Fibroblast of pulmonary artery (primary cell): ENCODE measurements at regions not wholly inside any gene's neighbourhood (a gene's known extent, or its start where the extent isn't known, plus 50 kb on each side); places are given as distances from the start of the nearest gene placed in this dataset.
"Not testable (repeated sequence)": the region's sequence is repeated elsewhere in the genome, so short reads cannot be mapped to it uniquely, and the experiment has no call there.

Source experiments
- DNase-seq: peaks from one replicate; pipeline ENCODE4 v3.0.0-alpha.2; 2010; ENCODE audit warnings: low read depth
- H3K4me3 ChIP-seq: replicated peaks from 2 replicates; pipeline ENCODE4 v1.5.1; 2011; ENCODE audit warnings: low read depth, mild to moderate bottlenecking, control low read depth, low read length, moderate library complexity
- TF ChIP-seq, protein P1 (sequence below): IDR thresholded peaks from 2 replicates; pipeline ENCODE4 v1.5.1; 2011; ENCODE audit warnings: mild to moderate bottlenecking, control low read depth, low read length, inconsistent platforms; ENCODE audit errors: missing control alignments

DNA sequence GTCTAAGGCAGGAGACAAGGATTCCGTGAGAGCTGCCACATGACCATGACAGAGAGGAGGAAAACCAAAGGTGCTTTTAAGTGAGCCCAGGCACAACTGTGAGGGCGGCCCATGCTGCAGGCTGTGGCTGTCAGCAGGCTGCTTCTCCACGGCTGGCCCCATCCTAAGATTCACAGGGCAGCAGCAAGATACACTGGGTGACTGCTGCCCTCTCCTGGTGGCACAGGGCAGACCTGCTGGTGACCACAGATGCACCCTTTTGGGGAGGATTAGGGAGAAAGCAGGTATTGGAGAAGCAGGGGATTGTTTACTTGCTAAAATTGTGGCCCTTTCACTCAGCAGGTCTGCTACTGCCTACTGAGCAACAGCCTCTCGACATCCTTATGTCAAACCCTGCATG, 125.4 kb upstream of the ALDH3B2 start:
- H3K4me3 ChIP-seq, DNase-seq: not testable (repeated sequence)
- TF ChIP-seq, protein P1, sequence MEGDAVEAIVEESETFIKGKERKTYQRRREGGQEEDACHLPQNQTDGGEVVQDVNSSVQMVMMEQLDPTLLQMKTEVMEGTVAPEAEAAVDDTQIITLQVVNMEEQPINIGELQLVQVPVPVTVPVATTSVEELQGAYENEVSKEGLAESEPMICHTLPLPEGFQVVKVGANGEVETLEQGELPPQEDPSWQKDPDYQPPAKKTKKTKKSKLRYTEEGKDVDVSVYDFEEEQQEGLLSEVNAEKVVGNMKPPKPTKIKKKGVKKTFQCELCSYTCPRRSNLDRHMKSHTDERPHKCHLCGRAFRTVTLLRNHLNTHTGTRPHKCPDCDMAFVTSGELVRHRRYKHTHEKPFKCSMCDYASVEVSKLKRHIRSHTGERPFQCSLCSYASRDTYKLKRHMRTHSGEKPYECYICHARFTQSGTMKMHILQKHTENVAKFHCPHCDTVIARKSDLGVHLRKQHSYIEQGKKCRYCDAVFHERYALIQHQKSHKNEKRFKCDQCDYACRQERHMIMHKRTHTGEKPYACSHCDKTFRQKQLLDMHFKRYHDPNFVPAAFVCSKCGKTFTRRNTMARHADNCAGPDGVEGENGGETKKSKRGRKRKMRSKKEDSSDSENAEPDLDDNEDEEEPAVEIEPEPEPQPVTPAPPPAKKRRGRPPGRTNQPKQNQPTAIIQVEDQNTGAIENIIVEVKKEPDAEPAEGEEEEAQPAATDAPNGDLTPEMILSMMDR, result peak; percentile 34

DNA sequence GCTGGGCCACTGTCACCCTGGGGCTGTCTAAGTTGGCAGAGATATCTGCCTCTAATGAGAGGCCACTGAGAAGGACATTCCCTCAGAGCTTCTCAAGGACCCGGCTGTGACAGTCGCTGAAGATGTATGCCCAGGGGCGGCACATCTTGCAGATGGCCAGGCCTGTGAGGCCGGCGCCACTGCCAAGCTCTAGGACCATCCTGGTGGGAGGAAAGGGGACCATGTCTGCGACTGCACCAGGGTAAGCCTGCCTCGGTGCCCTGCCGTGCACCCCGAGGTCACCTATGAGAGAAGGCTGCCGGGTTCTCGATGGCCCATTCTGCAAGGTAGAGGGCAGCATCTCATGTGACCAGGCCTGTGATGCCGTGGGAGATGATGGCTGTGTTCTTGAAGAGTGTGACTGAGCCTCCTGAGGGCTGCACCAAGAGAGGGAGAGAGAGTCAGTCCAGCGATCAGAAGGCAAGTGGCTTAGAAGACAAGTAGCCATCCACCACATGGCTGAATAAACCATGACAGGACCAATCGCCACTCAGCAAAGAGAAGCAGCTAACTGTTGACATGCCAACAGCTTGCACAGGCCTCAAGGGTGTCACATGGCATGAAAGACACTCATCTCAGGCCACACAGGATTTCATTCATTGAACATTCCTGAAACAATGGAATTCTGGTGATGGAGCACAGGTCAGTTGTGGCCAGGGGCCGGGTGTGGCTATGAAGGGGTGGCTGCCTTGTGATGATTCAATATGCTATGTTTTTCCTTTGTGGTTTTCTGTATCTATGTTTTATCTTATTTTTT, 123.5 kb upstream of the ALDH3B2 start:
- not testable (repeated sequence) for H3K4me3 ChIP-seq
- DNase-seq, result peak; percentile 14

DNA sequence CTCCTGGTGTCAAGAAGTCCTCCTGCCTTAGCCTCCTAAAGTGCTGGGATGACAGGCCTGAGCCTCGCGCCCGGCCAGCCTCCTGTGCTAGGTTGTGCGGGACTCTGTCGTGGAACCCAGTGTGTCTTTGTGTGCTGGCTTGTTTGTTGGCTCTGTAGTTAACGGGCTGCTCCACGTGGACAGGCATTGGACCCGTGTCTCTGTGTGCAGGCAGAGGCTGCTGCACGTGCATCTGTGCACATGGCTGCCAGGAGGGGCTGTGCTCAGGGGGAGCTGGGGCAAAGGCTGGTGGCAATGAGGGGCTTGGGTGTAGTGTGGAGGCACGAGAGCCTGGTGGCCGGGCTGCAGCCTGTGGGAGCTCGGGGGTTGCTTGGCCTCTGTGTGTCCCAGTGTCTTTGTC, 121.3 kb upstream of the ALDH3B2 start:
- TF ChIP-seq, protein P1, result no peak
- H3K4me3 ChIP-seq, result no peak overlapping the region
- no peak for DNase-seq

DNA sequence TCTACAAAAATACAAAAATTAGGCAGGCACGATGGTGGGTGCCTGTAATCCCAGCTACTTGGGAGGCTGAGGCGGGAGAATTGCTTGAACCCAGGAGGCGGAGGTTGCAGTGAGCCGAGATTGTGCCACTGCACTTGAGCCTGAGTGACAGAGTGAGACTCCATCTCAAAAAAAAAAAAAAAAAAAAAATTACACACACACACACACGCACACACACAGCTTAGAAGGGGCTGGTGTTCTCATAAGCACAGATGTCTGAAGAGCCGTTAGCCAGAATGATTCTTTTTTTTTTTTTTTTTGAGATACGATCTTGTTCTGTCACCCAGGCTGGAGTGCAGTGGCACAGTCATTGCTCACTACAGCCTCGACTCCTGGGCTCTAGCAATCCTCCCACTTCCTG, 119.3 kb upstream of the ALDH3B2 start:
- not testable (repeated sequence) for H3K4me3 ChIP-seq, DNase-seq

DNA sequence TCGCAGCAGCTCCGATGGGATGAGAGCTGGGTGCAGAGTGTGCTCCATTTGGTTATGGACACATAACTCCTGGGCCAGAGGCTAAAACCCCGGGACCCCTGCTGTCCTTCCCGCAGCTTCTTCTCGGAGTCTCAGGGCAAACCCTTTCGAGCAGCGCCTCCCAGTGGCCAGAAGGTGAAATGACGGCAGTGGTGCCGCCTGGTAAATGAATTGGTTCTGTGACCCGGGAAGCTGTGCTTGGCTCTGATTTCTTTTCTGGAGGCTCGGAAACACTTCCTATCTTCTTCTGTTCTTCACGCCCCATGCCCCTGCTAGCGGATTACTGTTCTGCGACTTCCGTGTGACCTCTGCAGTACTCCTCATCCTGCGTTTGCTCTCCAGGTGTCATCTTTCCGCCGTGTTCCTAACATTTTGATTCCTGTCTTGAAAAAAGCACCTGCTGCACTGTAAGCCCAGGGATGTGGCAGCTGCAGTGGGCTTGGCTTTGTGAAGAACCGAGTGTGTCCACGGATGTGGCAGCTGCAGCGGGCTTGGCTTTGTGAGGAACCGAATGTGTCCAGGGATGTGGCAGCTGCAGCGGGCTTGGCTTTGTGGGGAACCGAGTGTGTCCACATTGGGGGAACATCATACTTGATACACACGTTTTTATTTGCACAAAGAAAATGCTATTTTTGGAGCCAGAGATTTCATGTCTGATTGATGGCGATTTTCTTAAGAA, 118.0 kb upstream of the ALDH3B2 start:
- not testable (repeated sequence) for H3K4me3 ChIP-seq, DNase-seq
- TF ChIP-seq, protein P1, result peak; percentile 39

DNA sequence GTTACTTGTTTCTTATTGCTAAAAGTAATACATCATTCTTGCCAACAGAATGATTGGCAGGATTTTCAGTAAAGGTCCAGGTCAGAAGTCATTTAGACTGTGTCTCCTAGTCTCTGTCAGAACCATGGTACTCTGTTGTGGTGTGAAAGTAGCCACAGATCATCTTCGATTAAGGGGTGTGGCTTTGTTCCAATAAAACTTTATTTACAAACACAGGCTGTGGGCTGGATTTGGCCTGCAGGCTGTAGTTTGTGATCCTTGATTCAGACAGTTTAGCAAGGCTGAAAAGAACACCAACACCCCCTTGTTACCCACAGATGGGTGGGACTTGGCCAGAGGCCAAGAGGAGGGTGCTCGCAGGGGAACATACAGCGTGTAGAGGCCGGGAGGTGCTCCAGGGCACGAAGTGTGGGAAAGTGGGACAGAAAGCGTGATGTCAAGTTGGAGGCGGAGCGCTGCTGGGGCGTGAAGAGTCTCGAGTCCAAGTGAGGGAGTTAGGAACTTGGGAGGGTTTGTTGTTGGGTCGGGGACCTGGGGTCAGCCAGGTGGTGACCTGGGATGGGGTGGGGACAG, 117.3 kb upstream of the ALDH3B2 start:
- DNase-seq, result peak; percentile 1
- not testable (repeated sequence) for H3K4me3 ChIP-seq

DNA sequence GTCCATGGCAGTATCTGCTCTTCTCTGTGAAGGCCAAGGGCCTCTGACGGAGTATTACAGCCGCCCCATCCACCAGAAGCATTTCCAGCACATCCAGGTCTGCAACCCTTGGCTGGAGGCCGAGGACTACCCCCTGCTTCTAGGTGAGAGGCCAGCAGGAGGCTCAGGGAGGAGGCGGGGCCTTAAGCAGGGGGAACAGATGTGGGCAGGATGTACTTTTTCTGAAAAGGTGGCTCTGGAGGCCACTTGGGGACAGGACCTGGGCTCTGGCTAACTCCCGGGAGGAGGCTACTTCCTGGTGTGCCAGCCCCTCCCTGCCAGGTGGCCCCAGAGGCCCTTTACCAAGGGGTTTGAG, 113.9 kb upstream of the ALDH3B2 start:
- not testable (repeated sequence) for H3K4me3 ChIP-seq, DNase-seq

DNA sequence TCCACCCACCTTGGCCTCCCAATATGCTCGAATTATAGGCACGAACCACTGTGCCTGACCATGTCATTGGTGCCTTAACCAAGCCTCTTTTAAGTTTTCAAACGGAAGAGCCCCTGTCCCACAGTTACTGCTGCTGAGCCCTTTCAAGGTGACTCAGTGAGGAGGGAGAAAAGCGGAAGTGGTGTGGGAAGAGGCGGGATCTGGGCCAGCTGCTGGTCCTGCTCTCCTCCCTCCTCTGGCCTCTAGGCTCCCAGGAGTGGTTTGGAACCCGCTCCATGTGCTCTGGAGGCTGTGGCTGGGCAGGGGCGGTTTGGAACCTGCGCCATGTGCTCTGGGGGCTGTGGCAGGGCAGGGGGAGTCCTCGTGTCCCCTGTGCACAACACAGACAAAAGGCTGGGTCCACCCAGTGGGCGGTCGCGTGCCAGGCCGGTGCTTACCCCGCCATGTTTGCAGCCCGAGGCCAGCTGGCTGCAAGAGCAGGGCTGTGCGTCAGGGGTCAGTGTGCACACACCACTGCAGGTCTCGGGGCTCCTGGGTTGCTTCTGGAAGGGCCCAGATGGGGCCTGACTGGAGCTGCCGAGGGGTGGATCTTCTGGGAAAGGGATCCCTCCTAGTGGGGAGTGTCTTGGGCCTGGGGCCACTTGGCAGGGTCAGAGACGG, 113.4 kb upstream of the ALDH3B2 start:
- DNase-seq, H3K4me3 ChIP-seq: not testable (repeated sequence)

DNA sequence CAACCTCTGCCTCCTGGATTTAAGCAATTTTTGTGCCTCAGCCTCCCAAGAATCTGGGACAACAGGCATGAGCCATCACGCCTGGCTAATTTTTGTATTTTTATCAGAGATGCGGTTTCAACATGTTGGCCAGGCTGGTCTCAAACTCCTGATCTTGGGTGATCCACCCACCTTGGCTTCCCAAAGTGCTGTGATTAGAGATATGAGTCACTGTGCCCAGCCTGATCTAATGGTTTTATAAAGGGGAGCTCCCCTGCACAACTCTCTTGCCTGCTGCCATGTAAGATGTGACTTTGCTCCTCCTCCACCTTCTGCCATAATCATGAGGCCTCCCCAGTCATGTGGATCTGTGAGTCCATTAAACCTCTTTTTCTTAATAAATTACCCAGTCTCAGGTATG, 107.5 kb upstream of the ALDH3B2 start:
- not testable (repeated sequence) for H3K4me3 ChIP-seq, DNase-seq

DNA sequence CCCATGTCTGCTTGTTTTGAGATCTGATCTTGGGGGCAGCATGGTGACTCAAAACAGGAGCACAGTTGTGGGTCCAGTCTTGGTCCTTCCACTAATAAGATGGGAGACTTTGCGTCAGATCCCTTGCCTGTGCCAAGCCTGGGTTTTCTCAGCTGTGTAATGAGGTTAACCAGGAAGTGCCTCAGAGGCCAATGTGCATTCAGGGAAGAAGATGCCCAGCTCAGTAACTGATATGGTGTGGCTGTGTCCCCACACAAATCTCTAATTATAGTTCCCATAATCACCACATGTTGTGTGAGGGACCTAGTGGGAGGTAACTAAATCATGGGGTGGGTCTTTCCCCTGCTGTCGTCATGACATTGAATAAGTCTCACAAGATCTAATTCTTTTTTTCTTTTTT, 107.1 kb upstream of the ALDH3B2 start:
- not testable (repeated sequence) for DNase-seq, H3K4me3 ChIP-seq
